ENCODE measurements at regions not wholly inside any gene's neighbourhood (a gene's known extent, or its start where the extent isn't known, plus 50 kb on each side); places are given as distances from the start of the nearest gene placed in this dataset.

DNA sequence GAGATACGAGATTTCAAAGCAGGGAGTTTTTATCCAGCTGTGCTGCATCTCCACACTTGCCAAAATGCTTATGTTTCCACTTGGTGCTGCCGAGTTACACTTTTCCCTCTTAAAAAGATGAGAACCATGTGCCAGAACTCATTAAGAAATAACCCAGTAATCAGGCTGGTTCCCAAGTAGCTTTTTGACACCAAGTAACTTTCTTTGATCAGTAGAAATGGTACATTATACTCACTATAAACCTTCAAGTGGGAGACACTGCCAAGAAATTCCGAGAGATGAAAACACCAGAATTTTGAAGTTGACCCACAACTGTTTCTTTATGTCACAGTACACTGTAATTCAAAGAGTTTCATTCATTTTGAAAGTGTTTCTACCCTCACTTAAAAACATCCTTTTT is 164.6 kb upstream of the CCDC54 start:
- ChIA-PET CTCF (no interaction called here), POLR2A (no interaction called here)
- H3K27me3 ChIP-seq (ENCODE audit: control insufficient read depth, insufficient read depth, low read length): no peaks in the 10 kb centered on the region
- no peak for DNase-seq (ENCODE audit: low read depth)
- no peak overlapping the region for H3K4me3 ChIP-seq (ENCODE audit: low read depth, low read length)
- TF ChIP-seq, protein P1, sequence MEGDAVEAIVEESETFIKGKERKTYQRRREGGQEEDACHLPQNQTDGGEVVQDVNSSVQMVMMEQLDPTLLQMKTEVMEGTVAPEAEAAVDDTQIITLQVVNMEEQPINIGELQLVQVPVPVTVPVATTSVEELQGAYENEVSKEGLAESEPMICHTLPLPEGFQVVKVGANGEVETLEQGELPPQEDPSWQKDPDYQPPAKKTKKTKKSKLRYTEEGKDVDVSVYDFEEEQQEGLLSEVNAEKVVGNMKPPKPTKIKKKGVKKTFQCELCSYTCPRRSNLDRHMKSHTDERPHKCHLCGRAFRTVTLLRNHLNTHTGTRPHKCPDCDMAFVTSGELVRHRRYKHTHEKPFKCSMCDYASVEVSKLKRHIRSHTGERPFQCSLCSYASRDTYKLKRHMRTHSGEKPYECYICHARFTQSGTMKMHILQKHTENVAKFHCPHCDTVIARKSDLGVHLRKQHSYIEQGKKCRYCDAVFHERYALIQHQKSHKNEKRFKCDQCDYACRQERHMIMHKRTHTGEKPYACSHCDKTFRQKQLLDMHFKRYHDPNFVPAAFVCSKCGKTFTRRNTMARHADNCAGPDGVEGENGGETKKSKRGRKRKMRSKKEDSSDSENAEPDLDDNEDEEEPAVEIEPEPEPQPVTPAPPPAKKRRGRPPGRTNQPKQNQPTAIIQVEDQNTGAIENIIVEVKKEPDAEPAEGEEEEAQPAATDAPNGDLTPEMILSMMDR (IDR thresholded peaks at IDR 0.05; ENCODE audit: insufficient read depth, low read depth, low read length): no peak
- H3K36me3 ChIP-seq (ENCODE audit: control insufficient read depth, insufficient read depth, low read length): no peaks in the 10 kb centered on the region

DNA sequence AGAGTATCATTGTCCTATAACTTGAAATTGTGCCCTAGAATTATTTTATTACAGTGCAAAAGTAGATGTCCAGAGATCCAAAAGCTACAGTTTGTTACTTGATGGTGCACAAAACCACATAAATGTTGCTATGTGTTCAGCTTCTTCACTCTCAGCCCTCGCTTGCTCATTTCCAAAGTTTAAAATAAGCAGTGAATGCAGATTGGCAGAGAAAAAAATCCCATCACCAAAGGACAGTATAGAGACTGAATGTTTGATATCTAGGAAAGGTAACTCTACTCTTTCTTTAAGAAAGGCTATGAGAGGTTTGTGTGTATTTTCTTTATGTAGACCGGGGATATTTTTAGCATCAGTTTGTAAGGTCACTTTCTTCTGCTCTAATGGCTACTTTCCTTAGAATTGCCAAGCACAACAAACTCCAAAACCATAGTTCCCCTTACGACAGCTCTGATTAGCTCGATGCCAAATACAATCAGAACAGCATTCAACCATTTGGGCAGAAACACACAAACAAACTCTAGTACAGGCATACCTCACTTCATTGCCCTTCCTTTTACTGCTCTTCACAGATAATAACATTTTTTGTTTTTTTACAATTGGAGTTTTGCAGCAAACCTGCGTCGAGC is 164.1 kb upstream of the CCDC54 start:
- H3K36me3 ChIP-seq (ENCODE audit: control insufficient read depth, insufficient read depth, low read length): no peaks in the 10 kb centered on the region
- DNase-seq (ENCODE audit: low read depth): no peak
- no peaks in the 10 kb centered on the region for H3K27me3 ChIP-seq (ENCODE audit: control insufficient read depth, insufficient read depth, low read length)
- no peak overlapping the region for H3K4me3 ChIP-seq (ENCODE audit: low read depth, low read length)
- TF ChIP-seq, protein P1 (IDR thresholded peaks at IDR 0.05; ENCODE audit: insufficient read depth, low read depth, low read length): no peak
- ChIA-PET POLR2A (no interaction called here), CTCF (no interaction called here)

DNA sequence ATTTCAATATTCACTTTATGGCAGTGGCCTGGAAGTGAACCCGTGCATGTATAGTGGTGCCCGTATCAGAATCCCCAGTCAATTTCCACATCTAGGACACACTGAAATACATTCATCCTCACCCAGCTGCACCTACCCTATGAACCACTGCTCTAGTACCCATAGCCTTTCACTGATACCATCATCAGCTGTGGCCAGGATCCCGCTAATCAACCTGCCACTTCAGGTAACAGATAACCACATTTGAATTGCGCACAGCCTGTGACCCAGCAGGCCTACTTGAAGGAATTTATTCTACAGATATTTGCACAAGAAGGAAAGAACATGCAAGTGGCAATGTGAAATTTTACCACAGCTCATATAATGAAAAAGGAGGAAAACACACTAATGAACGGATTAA is 161.0 kb upstream of the CCDC54 start:
- no peak for DNase-seq (ENCODE audit: low read depth)
- Histone ChIP-seq H3K36me3 (ENCODE audit: control insufficient read depth, insufficient read depth, low read length) (no peaks in the 10 kb centered on the region), H3K4me3 (ENCODE audit: low read depth, low read length) (no peak overlapping the region), H3K27me3 (ENCODE audit: control insufficient read depth, insufficient read depth, low read length) (no peaks in the 10 kb centered on the region)
- TF ChIP-seq, protein P1 (IDR thresholded peaks at IDR 0.05; ENCODE audit: insufficient read depth, low read depth, low read length): no peak
- ChIA-PET CTCF (interaction anchor here (0.9 to 1.1 kb wide), 2 partner anchors 9 to 19 kb away, joined by 3 read pairs; no protein-coding TSS in a partner anchor), POLR2A (no interaction called here)

DNA sequence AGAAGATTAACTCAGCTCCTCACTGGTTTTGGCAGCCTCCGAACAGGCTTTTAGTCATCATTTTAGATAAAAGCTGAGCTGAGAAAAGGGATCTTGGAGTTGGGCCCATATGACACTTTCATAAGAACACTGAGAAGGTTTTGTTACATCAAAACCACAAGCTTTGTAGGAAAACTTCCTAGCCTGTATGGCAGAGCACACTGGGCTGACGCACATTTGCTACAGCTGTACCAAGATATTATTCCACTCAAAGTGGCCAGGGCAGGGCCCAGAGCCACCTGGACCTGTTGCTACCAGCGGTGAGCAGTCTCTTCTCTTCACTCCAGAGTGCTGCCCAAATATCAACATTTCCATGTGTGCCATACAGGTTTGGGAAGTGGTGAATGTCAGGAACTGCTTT is 160.5 kb upstream of the CCDC54 start:
- TF ChIP-seq, protein P1 (IDR thresholded peaks at IDR 0.05; ENCODE audit: insufficient read depth, low read depth, low read length): no peak
- peak; percentile 82 for DNase-seq (ENCODE audit: low read depth)
- Histone ChIP-seq H3K27me3 (ENCODE audit: control insufficient read depth, insufficient read depth, low read length) (no peaks in the 10 kb centered on the region), H3K36me3 (ENCODE audit: control insufficient read depth, insufficient read depth, low read length) (no peaks in the 10 kb centered on the region), H3K4me3 (ENCODE audit: low read depth, low read length) (no peak overlapping the region)
- ChIA-PET CTCF (interaction anchor here (0.9 to 1.1 kb wide), 2 partner anchors 9 to 19 kb away, joined by 3 read pairs; no protein-coding TSS in a partner anchor), POLR2A (no interaction called here)

DNA sequence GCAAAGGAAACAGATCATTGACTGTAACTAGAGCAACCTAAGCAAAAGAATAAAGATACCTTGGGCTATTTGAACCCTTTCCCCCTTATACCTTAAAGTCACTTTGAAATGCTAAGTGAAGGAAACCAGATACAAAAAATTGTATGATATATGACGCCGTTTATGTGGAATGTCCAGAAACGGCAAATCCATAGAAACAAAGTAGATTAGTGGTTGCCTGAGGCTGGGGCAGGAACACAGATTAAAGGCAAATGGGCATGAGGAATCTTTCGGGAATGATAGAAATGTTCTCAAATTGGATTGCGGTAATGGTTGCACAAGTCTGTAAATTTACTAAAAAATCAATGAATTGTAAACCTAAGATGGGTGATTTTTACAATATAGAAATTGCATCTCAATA is 160.1 kb upstream of the CCDC54 start:
- TF ChIP-seq, protein P1 (IDR thresholded peaks at IDR 0.05; ENCODE audit: insufficient read depth, low read depth, low read length): no peak
- Histone ChIP-seq H3K4me3 (ENCODE audit: low read depth, low read length) (no peak overlapping the region), H3K36me3 (ENCODE audit: control insufficient read depth, insufficient read depth, low read length) (no peaks in the 10 kb centered on the region), H3K27me3 (ENCODE audit: control insufficient read depth, insufficient read depth, low read length) (no peaks in the 10 kb centered on the region)
- peak; percentile 65 for DNase-seq (ENCODE audit: low read depth)
- ChIA-PET CTCF (no interaction called here), POLR2A (no interaction called here)
